Endothelial cell of umbilical vein (primary cell): ENCODE measurements at regions not wholly inside any gene's neighbourhood (a gene's known extent, or its start where the extent isn't known, plus 50 kb on each side); places are given as distances from the start of the nearest gene placed in this dataset.

Experiments
- BruUV-seq: library from RNA; stranded (reverse); fragments of 400-500 nt; replicated peaks from 2 replicates; lab custom pipeline; 2021; lab: Mats Ljungman, UMichigan
- CTCF ChIA-PET: fragments of 300-600, 350-600 bp; sonication (Branson Sonifier 250); formaldehyde crosslinking; loops from one replicate; lab custom pipeline; 2021; ENCODE audit warnings: antibody characterized with exemption, inconsistent platforms; lab: Charles Lee
- POLR2A ChIA-PET: fragments of 300-600, 350-600 bp; sonication (Branson Sonifier 250); formaldehyde crosslinking; loops from one replicate; lab custom pipeline; 2021; ENCODE audit warnings: antibody characterized with exemption, inconsistent platforms; lab: Charles Lee
- DNase-seq: peaks from one replicate; pipeline ENCODE4 v3.0.0-alpha.2; 2011; ENCODE audit warnings: low read depth, low spot score
- FAIRE-seq: peaks from 2 replicates; lab custom pipeline; 2011; peaks lifted over from hg19 to GRCh38; lab: Jason Lieb, UNC
- H2AFZ ChIP-seq: 2 replicates; pipeline ENCODE4 v1.6.0; 2012; ENCODE audit warnings: low read depth, low read length, control low read depth, inconsistent platforms
- H3K27ac ChIP-seq: 2 replicates; pipeline ENCODE4 v1.5.1; 2011; ENCODE audit warnings: low read depth, mild to moderate bottlenecking, control low read depth, low read length, moderate library complexity; ENCODE audit not compliant: insufficient read depth
- H3K27me3 ChIP-seq, 2 experiments: 2 replicates each; pipeline versions ENCODE4 v1.6.0 to v1.6.1; 2011; ENCODE audit warnings: low read length in 2 of 2, mixed read lengths in 1 of 2; ENCODE audit not compliant: control insufficient read depth in 2 of 2, insufficient read depth in 2 of 2
- H3K36me3 ChIP-seq, 2 experiments: 2 replicates in 1 of 2; 3 replicates in 1 of 2; pipeline ENCODE4 v1.5.1; 2011; ENCODE audit warnings: low read length in 2 of 2, mild to moderate bottlenecking in 1 of 2, moderate library complexity in 1 of 2; ENCODE audit not compliant: control insufficient read depth in 2 of 2, insufficient read depth in 2 of 2; ENCODE audit errors: extremely low read depth in 1 of 2
- H3K4me1 ChIP-seq: 3 replicates; pipeline ENCODE4 v1.5.1; 2011; ENCODE audit warnings: mild to moderate bottlenecking, low read length; ENCODE audit not compliant: control insufficient read depth, insufficient read depth; ENCODE audit errors: extremely low read depth
- H3K4me2 ChIP-seq: 2 replicates; pipeline ENCODE4 v1.6.1; 2011; ENCODE audit warnings: low read length, control low read depth, mixed read lengths; ENCODE audit not compliant: insufficient read depth
- H3K4me3 ChIP-seq, 3 experiments: fragments of 200-600 bp in 1 of 3; sonication (generic), shearing (Covaris generic) in 1 of 3; replicated peaks in 1 of 3; 2 replicates each; pipeline ENCODE4 v1.5.1; 2011 to 2016; ENCODE audit warnings: control low read depth in 3 of 3, low read length in 3 of 3, mild to moderate bottlenecking in 2 of 3, inconsistent platforms in 1 of 3, low read depth in 1 of 3, moderate library complexity in 1 of 3; ENCODE audit not compliant: insufficient read depth in 1 of 3
- H3K79me2 ChIP-seq: 2 replicates; pipeline ENCODE4 v1.6.0; 2012; ENCODE audit warnings: low read length, inconsistent platforms; ENCODE audit not compliant: control insufficient read depth, insufficient read depth
- H3K9ac ChIP-seq: replicated peaks from 2 replicates; pipeline ENCODE3; 2011; ENCODE audit warnings: low read length, control low read depth; ENCODE audit not compliant: insufficient read depth; ENCODE audit errors: extremely low read depth
- H3K9me1 ChIP-seq: replicated peaks from 3 replicates; pipeline ENCODE4 v1.6.0; 2011; ENCODE audit warnings: mild to moderate bottlenecking, low read length; ENCODE audit not compliant: control insufficient read depth, insufficient read depth; ENCODE audit errors: extremely low read depth
- H3K9me3 ChIP-seq: replicated peaks from 2 replicates; pipeline ENCODE4 v1.5.1; 2012; ENCODE audit warnings: low read length, inconsistent platforms; ENCODE audit not compliant: control insufficient read depth, insufficient read depth
- H4K20me1 ChIP-seq: replicated peaks from 2 replicates; pipeline ENCODE3; 2011; ENCODE audit warnings: mild to moderate bottlenecking, low read length; ENCODE audit not compliant: control insufficient read depth, insufficient read depth; ENCODE audit errors: extremely low read depth
- CTCF ChIP-seq, 2 donors: IDR thresholded peaks; 1 replicate in 1 of 2; 2 replicates in 1 of 2; pipeline ENCODE4 v1.5.1; 2011; ENCODE audit warnings: low read length in 2 of 2, mild to moderate bottlenecking in 2 of 2, moderate library complexity in 2 of 2, control low read depth in 1 of 2, inconsistent platforms in 1 of 2, low read depth in 1 of 2; ENCODE audit not compliant: insufficient read depth in 1 of 2; ENCODE audit errors: extremely low read depth in 1 of 2
- EZH2 ChIP-seq: IDR thresholded peaks from 2 replicates; pipeline ENCODE4 v1.6.1; 2012; ENCODE audit warnings: borderline replicate concordance, low read depth, mild to moderate bottlenecking, moderate library complexity, low read length, inconsistent platforms; ENCODE audit not compliant: severe bottlenecking
- FOS ChIP-seq: IDR thresholded peaks from 2 replicates; pipeline ENCODE4 v1.6.1; 2011; ENCODE audit warnings: mild to moderate bottlenecking, low read length, moderate library complexity, borderline replicate concordance; ENCODE audit not compliant: insufficient read depth
- GATA2 ChIP-seq: IDR thresholded peaks from 2 replicates; pipeline ENCODE4 v1.7.0; 2011; ENCODE audit warnings: low read depth, mild to moderate bottlenecking, moderate library complexity, mixed read lengths, low read length; ENCODE audit not compliant: insufficient read length, insufficient read depth
- JUN ChIP-seq: IDR thresholded peaks from 2 replicates; pipeline ENCODE4 v1.6.1; 2011; ENCODE audit warnings: borderline replicate concordance, low read depth; ENCODE audit not compliant: insufficient read length, insufficient read depth
- MYC ChIP-seq: IDR thresholded peaks from one replicate; pipeline ENCODE4 v1.6.1; 2011; ENCODE audit warnings: mild to moderate bottlenecking, low read depth, low read length
- POLR2A ChIP-seq: IDR thresholded peaks from 2 replicates; pipeline ENCODE4 v1.6.1; 2012; ENCODE audit warnings: low read depth, mild to moderate bottlenecking, control low read depth, low read length
- POLR2AphosphoS5 ChIP-seq: IDR thresholded peaks from 2 replicates; pipeline ENCODE4 v1.6.1; 2012; ENCODE audit warnings: low read depth, mild to moderate bottlenecking, control low read depth, low read length, moderate library complexity; ENCODE audit not compliant: insufficient read depth
- dilution Hi-C: fragments of 300-500 bp; cut with MboI; formaldehyde crosslinking; loops from one replicate; pipeline ENCODE4 v1.15.0; 2019; ENCODE audit warnings: low sequenced_read_pairs; ENCODE audit not compliant: extremely low pct_ligation_motif_present
- intact Hi-C: fragments of 100-400 bp; cut with micrococcal nuclease; formaldehyde crosslinking; loops from one replicate; pipeline ENCODE4 v1.10.0; 2022
- TF ChIP-seq, protein P1 (sequence below): IDR thresholded peaks from 2 replicates; pipeline ENCODE4 v1.6.1; 2011; ENCODE audit not compliant: insufficient read depth, insufficient read length

GRCh38 chr4:27173280-27173679 is 312.6 kb downstream of the STIM2 start:
- no TSS peak for BruUV-seq
- no peak overlapping the region for H3K4me3 ChIP-seq
- H3K79me2 ChIP-seq = no peaks in the 10 kb centered on the region
- no peak overlapping the region for H3K4me2 ChIP-seq
- intact Hi-C loops = no loop called here
- ChIA-PET CTCF (no interaction called here), POLR2A (no interaction called here)
- no peaks in the 10 kb centered on the region for H3K36me3 ChIP-seq
- dilution Hi-C loops = no loop called here
- H4K20me1 ChIP-seq = no peaks in the 10 kb centered on the region
- no peak overlapping the region for H3K9ac ChIP-seq
- H3K9me3 ChIP-seq = no peaks in the 10 kb centered on the region
- no peak overlapping the region for H2AFZ ChIP-seq
- DNase-seq (no peak), FAIRE-seq (no peak)
- TF ChIP-seq JUN (no peak), EZH2 (no peak), GATA2 (no peak), MYC (no peak), FOS (no peak), CTCF (IDR thresholded peaks at IDR 0.05; ENCODE audit: extremely low read depth in 1 of 2, insufficient read depth in 1 of 2, low read depth in 1 of 2, low read length in 2 of 2) (no peak), POLR2AphosphoS5 (no peak), POLR2A (no peak)
- TF ChIP-seq, protein P1, sequence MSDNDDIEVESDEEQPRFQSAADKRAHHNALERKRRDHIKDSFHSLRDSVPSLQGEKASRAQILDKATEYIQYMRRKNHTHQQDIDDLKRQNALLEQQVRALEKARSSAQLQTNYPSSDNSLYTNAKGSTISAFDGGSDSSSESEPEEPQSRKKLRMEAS = no peak
- no peaks in the 10 kb centered on the region for H3K9me1 ChIP-seq
- H3K27me3 ChIP-seq = no peaks in the 10 kb centered on the region
- no peaks in the 10 kb centered on the region for H3K4me1 ChIP-seq
- no peak overlapping the region for H3K27ac ChIP-seq
